ENCODE measurements at regions not wholly inside any gene's neighbourhood (a gene's known extent, or its start where the extent isn't known, plus 50 kb on each side); places are given as distances from the start of the nearest gene placed in this dataset.

- no peak for DNase-seq
- H3K9me3 ChIP-seq (ENCODE audit: low read length): 0 out of 2 replicates have a peak, but pooled peaks cover 3% of the 10 kb centered on the region
- intact Hi-C loops (cut with micrococcal nuclease): no loop called here
- H3K9me2 ChIP-seq (replicated peaks; ENCODE audit: low read length): no peaks in the 10 kb centered on the region
- no peak overlapping the region for H3K4me2 ChIP-seq (ENCODE audit: low read length)
- no peak overlapping the region for H3K4me3 ChIP-seq (ENCODE audit: low read length)
- BruUV-seq (replicated peaks): no TSS peak
- H3K79me2 ChIP-seq (ENCODE audit: low read length): no peaks in the 10 kb centered on the region
- no peaks in the 10 kb centered on the region for H3F3A ChIP-seq (ENCODE audit: low read length, unreplicated experiment)
- TF ChIP-seq EZH2 (IDR thresholded peaks at IDR 0.05; ENCODE audit: low read length, unreplicated experiment) (no peak), CTCF (conservative IDR thresholded peaks at IDR 0.05; ENCODE audit: low read depth, low read length) (no peak), EZH2phosphoT487 (IDR thresholded peaks at IDR 0.05; ENCODE audit: borderline replicate concordance, low read length) (no peak)
- peaks cover 5% of the 10 kb centered on the region; the same call in 1 of the 2 replicates for H3K4me1 ChIP-seq (ENCODE audit: insufficient read depth, low read length)
- no peak overlapping the region for H3K9ac ChIP-seq (ENCODE audit: low read length)
- no peak overlapping the region for H3K27ac ChIP-seq (ENCODE audit: low read length)
- CTCF ChIA-PET: no interaction called here
- peak overlapping the region; percentile 16; the same call in 1 of the 2 replicates for H2AFZ ChIP-seq (ENCODE audit: low read length)
- no peaks in the 10 kb centered on the region for H4K20me1 ChIP-seq (ENCODE audit: low read length)
- H3K27me3 ChIP-seq (ENCODE audit: low read length): no peaks in the 10 kb centered on the region
- H3K36me3 ChIP-seq (ENCODE audit: low read depth, low read length): no peaks in the 10 kb centered on the region
- POLR2A ChIA-PET (ENCODE audit: unreplicated experiment): no interaction called here
- no peak for ATAC-seq
Observed at GRCh38 chr4:57371671-57372070, 261.5 kb upstream of the IGFBP7 start.

GRCh38 chr4:57370691-57371090 is 260.5 kb upstream of the IGFBP7 start:
- ChIA-PET CTCF (no interaction called here), POLR2A (ENCODE audit: unreplicated experiment) (no interaction called here)
- intact Hi-C loops (cut with micrococcal nuclease): no loop called here
- H4K20me1 ChIP-seq (ENCODE audit: low read length): no peaks in the 10 kb centered on the region
- H3F3A ChIP-seq (ENCODE audit: low read length, unreplicated experiment): no peaks in the 10 kb centered on the region
- BruUV-seq (replicated peaks): no TSS peak
- H3K9me3 ChIP-seq (ENCODE audit: low read length): 0 out of 2 replicates have a peak, but pooled peaks cover 3% of the 10 kb centered on the region
- no peak overlapping the region for H3K4me3 ChIP-seq (ENCODE audit: low read length)
- H3K4me2 ChIP-seq (ENCODE audit: low read length): no peak overlapping the region
- H3K9ac ChIP-seq (ENCODE audit: low read length): no peak overlapping the region
- H3K27ac ChIP-seq (ENCODE audit: low read length): no peak overlapping the region
- no peak overlapping the region for H2AFZ ChIP-seq (ENCODE audit: low read length)
- no peaks in the 10 kb centered on the region for H3K9me2 ChIP-seq (replicated peaks; ENCODE audit: low read length)
- DNase-seq: peak; percentile 31
- H3K79me2 ChIP-seq (ENCODE audit: low read length): no peaks in the 10 kb centered on the region
- H3K27me3 ChIP-seq (ENCODE audit: low read length): no peaks in the 10 kb centered on the region
- no peak for ATAC-seq
- H3K4me1 ChIP-seq (ENCODE audit: insufficient read depth, low read length): peaks cover 5% of the 10 kb centered on the region; the same call in 1 of the 2 replicates
- no peaks in the 10 kb centered on the region for H3K36me3 ChIP-seq (ENCODE audit: low read depth, low read length)
- no peak for TF ChIP-seq CTCF (conservative IDR thresholded peaks at IDR 0.05; ENCODE audit: low read depth, low read length)
- TF ChIP-seq EZH2phosphoT487 (IDR thresholded peaks at IDR 0.05; ENCODE audit: borderline replicate concordance, low read length): no peak
- no peak for TF ChIP-seq EZH2 (IDR thresholded peaks at IDR 0.05; ENCODE audit: low read length, unreplicated experiment)

- Histone ChIP-seq H3K4me1 (ENCODE audit: insufficient read depth, low read length) (peaks cover 5% of the 10 kb centered on the region; the same call in 1 of the 2 replicates), H3K36me3 (ENCODE audit: low read depth, low read length) (no peaks in the 10 kb centered on the region), H3K4me3 (ENCODE audit: low read length) (no peak overlapping the region), H3K27me3 (ENCODE audit: low read length) (no peaks in the 10 kb centered on the region), H3K9ac (ENCODE audit: low read length) (no peak overlapping the region), H3K9me3 (ENCODE audit: low read length) (0 out of 2 replicates have a peak, but pooled peaks cover 3% of the 10 kb centered on the region), H4K20me1 (ENCODE audit: low read length) (no peaks in the 10 kb centered on the region), H3K27ac (ENCODE audit: low read length) (no peak overlapping the region), H3K79me2 (ENCODE audit: low read length) (no peaks in the 10 kb centered on the region), H2AFZ (ENCODE audit: low read length) (no peak overlapping the region), H3K4me2 (ENCODE audit: low read length) (no peak overlapping the region), H3F3A (ENCODE audit: low read length, unreplicated experiment) (no peaks in the 10 kb centered on the region), H3K9me2 (replicated peaks; ENCODE audit: low read length) (no peaks in the 10 kb centered on the region)
- ChIA-PET POLR2A (ENCODE audit: unreplicated experiment) (no interaction called here), CTCF (no interaction called here)
- ATAC-seq (no peak), DNase-seq (no peak)
- BruUV-seq (replicated peaks): no TSS peak
- TF ChIP-seq EZH2 (IDR thresholded peaks at IDR 0.05; ENCODE audit: low read length, unreplicated experiment) (no peak), EZH2phosphoT487 (IDR thresholded peaks at IDR 0.05; ENCODE audit: borderline replicate concordance, low read length) (no peak), CTCF (conservative IDR thresholded peaks at IDR 0.05; ENCODE audit: low read depth, low read length) (no peak)
- intact Hi-C loops (cut with micrococcal nuclease): no loop called here
Observed at GRCh38 chr4:57369446-57369845, 259.3 kb upstream of the IGFBP7 start.

All from PC-3 (cell line).